ENCODE measurements at regions not wholly inside any gene's neighbourhood (a gene's known extent, or its start where the extent isn't known, plus 50 kb on each side); places are given as distances from the start of the nearest gene placed in this dataset.
"Not testable (repeated sequence)": the region's sequence is repeated elsewhere in the genome, so short reads cannot be mapped to it uniquely, and the experiment has no call there.

DNA sequence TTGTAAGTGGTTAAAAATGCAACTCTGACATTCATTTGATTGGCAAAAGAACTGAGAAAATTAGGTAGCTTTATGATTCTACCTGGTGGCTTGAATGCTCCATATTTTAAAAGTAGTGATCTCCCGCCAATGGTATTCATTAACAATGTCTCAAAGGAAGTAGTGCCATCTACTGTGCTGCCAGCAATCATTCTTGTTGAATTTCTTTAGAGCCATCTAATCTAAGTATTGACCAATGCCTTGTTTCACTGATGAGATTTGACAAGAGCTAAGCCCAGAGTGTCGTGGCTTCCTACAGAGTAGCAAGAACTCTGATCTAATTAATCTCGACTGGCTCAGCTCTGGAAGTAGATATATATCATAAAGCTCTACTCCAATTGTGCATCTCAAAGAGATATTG is 696.7 kb downstream of the C6orf118 start:
- H3K4me3 ChIP-seq (replicated peaks; ENCODE audit: low read depth, low read length) = no peak overlapping the region
- TF ChIP-seq, protein P1, sequence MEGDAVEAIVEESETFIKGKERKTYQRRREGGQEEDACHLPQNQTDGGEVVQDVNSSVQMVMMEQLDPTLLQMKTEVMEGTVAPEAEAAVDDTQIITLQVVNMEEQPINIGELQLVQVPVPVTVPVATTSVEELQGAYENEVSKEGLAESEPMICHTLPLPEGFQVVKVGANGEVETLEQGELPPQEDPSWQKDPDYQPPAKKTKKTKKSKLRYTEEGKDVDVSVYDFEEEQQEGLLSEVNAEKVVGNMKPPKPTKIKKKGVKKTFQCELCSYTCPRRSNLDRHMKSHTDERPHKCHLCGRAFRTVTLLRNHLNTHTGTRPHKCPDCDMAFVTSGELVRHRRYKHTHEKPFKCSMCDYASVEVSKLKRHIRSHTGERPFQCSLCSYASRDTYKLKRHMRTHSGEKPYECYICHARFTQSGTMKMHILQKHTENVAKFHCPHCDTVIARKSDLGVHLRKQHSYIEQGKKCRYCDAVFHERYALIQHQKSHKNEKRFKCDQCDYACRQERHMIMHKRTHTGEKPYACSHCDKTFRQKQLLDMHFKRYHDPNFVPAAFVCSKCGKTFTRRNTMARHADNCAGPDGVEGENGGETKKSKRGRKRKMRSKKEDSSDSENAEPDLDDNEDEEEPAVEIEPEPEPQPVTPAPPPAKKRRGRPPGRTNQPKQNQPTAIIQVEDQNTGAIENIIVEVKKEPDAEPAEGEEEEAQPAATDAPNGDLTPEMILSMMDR (IDR thresholded peaks at IDR 0.05; ENCODE audit: low read depth, low read length, missing control alignments) = no peak
- no peak for DNase-seq (ENCODE audit: extremely low read depth, low read depth)

GRCh38 chr6:164610859-164611258 is 698.5 kb downstream of the C6orf118 start:
- H3K4me3 ChIP-seq (replicated peaks; ENCODE audit: low read depth, low read length); DNase-seq (ENCODE audit: extremely low read depth, low read depth): not testable (repeated sequence)

- DNase-seq (ENCODE audit: extremely low read depth, low read depth); H3K4me3 ChIP-seq (replicated peaks; ENCODE audit: low read depth, low read length): not testable (repeated sequence)
Observed at GRCh38 chr6:164602415-164602814, 707.0 kb downstream of the C6orf118 start.

DNA sequence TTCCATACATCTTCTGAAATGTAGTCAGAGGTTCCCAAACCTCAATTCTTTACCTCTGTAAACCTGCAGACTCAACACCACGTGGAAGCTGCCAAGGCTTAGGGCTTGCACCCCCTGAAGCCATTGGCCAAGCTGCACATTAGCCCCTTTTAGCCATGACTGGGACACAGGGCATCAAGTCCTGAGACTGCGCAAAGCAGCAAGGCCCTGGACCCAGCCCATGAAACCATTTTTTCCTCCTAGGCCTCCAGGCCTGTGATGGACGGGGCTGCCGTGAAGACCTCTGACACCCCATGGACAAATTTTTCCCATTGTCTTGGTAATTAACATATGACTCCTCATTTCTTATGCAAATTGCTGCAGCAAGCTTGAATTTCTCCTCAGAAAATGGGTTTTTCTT is 727.8 kb downstream of the C6orf118 start:
- no peak for DNase-seq (ENCODE audit: extremely low read depth, low read depth)
- TF ChIP-seq, protein P1 (IDR thresholded peaks at IDR 0.05; ENCODE audit: low read depth, low read length, missing control alignments) = no peak
- no peak overlapping the region for H3K4me3 ChIP-seq (replicated peaks; ENCODE audit: low read depth, low read length)

DNA sequence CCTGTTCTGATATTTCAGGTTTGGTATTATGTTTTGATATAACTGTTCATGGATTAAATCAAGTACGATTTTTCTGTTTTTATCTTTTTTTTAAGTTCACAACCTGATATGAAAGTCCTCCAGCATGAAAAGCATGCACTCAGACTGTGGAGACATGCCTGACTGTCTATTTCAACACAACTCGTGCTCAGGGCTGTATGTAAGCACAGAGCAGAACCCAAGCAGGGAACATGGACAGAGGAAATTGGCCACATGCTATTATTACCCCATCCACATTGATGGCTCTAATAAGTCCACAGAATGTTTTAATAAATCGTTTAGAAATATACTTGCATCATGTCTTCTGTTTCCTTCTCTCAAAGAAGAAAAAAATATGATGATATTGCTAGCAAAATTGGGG is 730.4 kb downstream of the C6orf118 start:
- TF ChIP-seq, protein P1 (IDR thresholded peaks at IDR 0.05; ENCODE audit: low read depth, low read length, missing control alignments) = no peak
- DNase-seq (ENCODE audit: extremely low read depth, low read depth) = no peak
- no peak overlapping the region for H3K4me3 ChIP-seq (replicated peaks; ENCODE audit: low read depth, low read length)

GRCh38 chr6:164578616-164579015 is 730.8 kb downstream of the C6orf118 start:
- TF ChIP-seq, protein P1 (IDR thresholded peaks at IDR 0.05; ENCODE audit: low read depth, low read length, missing control alignments) = no peak
- DNase-seq (ENCODE audit: extremely low read depth, low read depth) = no peak
- no peak overlapping the region for H3K4me3 ChIP-seq (replicated peaks; ENCODE audit: low read depth, low read length)

DNA sequence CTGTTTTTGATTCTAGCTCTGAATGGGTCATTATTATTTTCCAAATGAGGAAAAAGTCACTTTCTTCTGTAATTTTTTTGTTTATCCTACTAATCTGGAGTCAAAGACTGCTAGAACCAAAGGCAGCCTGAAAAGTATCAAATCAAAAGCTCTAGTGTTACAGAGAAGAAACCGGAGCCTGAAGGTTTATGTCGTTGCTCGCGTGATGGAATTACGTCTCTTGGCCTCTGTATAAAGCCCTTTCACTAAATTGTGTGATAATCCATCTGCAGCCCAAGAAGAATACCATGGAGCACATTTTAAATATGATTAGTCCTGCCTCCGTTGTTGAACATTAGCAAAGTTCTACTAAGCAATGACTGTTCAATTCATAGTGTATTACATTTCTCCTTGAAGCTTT is 738.6 kb downstream of the C6orf118 start:
- H3K4me3 ChIP-seq (replicated peaks; ENCODE audit: low read depth, low read length) = no peak overlapping the region
- TF ChIP-seq, protein P1 (IDR thresholded peaks at IDR 0.05; ENCODE audit: low read depth, low read length, missing control alignments) = no peak
- no peak for DNase-seq (ENCODE audit: extremely low read depth, low read depth)

GRCh38 chr6:164569509-164569908 is 739.9 kb downstream of the C6orf118 start:
- no peak overlapping the region for H3K4me3 ChIP-seq (replicated peaks; ENCODE audit: low read depth, low read length)
- TF ChIP-seq, protein P1 (IDR thresholded peaks at IDR 0.05; ENCODE audit: low read depth, low read length, missing control alignments) = no peak
- DNase-seq (ENCODE audit: extremely low read depth, low read depth) = no peak

All from HFF-Myc (cell line).